ENCODE measurements at regions not wholly inside any gene's neighbourhood (a gene's known extent, or its start where the extent isn't known, plus 50 kb on each side); places are given as distances from the start of the nearest gene placed in this dataset.
A peak's percentile ranks its signal among the peaks of the same experiment; 100 is the strongest.

- DNase-seq (ENCODE audit: low spot score), result no peak
These were observed 540.0 kb upstream of the MAP3K7 start for GRCh38 chr6:91126876-91127275.

- DNase-seq (ENCODE audit: low spot score), result no peak
These were observed 530.7 kb upstream of the MAP3K7 start for GRCh38 chr6:91117550-91117949.

DNA sequence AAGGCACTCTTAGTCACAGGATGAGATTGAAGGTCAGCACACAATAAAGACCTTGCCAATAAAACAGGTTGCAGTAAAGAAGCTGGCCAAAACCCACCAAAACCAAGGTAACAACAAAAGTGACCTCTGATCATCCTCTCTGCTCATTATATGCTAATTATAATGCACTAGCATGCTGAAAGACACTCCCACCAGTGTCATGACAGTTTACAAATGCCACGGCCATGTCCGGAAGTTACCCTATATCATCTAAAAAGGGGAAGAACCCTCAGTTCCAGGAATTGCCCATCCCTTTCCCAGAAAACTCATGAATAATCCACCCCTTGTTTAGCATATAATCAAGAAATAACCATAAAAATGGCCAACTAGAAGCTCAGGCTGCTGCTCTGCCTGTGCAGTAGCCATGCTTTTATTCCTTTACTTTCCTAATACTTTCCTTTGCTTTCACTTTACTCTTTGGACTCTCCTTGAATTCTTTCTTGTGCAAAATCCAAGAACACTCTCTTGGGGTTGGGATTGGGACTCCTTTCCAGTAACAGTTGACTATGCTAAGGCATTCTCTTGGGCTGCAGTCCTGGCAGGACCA lies 527.3 kb upstream of the MAP3K7 start:
- no peak for DNase-seq (ENCODE audit: low spot score)

- no peak for DNase-seq (ENCODE audit: low spot score)
These were observed 519.2 kb upstream of the MAP3K7 start for GRCh38 chr6:91106083-91106482.

DNA sequence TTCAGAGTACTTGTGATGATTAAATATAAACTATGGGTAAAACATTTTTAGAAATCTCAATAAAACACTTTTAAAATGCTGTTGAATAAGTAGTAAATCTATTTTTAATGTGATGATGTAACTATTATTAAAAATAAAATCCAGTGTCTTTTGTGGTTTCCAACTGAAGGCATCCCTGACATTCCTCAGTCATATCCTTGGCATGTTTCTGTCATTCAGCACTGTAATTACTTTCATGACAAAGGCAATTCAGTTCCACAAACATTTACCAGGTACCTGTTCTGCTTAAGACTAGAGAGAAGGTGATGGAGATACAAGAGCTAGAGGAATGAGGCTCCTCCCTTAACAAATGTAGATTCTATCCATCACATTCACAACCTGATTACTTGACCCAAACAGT lies 518.7 kb upstream of the MAP3K7 start:
- DNase-seq (ENCODE audit: low spot score), result no peak

DNA sequence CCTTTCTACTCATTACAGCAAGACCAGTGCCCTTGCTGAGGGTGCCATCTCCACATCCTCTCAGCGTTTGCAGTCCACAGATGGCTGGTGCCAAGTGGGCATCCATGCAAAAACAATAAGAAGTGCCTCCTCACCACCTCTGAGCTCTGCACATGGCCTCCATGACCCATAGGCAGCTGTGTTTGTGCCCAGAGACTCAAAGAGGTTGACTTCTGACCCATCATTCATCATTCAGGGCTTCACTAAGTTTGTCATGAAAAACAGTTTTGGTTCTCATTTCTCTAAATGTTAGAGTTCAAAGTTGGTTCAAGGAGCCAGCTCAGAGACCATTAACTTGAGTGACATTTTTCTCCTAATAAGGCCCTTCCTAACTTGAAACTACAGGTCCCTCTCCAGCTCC lies 512.6 kb upstream of the MAP3K7 start:
- DNase-seq (ENCODE audit: low spot score), result no peak

GRCh38 chr6:91098006-91098405 lies 511.1 kb upstream of the MAP3K7 start:
- DNase-seq (ENCODE audit: low spot score), result no peak

DNA sequence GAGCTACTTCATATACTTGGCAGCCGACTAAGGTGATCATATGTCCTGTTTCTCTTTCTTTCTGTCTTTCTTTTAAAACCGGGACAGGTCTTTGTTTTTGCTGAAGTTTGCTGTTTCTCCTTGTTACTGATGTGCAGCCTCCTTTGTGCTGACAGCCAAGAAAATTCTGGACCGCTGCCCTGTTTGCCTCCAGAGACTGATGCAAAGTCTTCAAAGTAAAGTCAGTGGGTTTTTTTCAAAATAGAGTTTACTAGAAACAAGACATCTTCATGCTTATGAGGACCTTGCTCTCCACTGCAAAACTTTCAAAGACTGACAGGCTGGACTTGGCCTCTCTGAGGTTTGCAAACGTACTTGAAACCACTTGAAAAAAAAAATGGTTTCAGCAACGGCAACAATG lies 510.5 kb upstream of the MAP3K7 start:
- no peak for DNase-seq (ENCODE audit: low spot score)

GRCh38 chr6:91094806-91095475 lies 508.1 kb upstream of the MAP3K7 start:
- DNase-seq (ENCODE audit: low spot score), result no peak

- DNase-seq (ENCODE audit: low spot score), result peak; percentile 50
These were observed 507.5 kb upstream of the MAP3K7 start for GRCh38 chr6:91094341-91094740.

- DNase-seq (ENCODE audit: low spot score), result no peak
These were observed 502.1 kb upstream of the MAP3K7 start for GRCh38 chr6:91088976-91089375.

GRCh38 chr6:91088515-91088914 lies 501.6 kb upstream of the MAP3K7 start:
- no peak for DNase-seq (ENCODE audit: low spot score)

DNA sequence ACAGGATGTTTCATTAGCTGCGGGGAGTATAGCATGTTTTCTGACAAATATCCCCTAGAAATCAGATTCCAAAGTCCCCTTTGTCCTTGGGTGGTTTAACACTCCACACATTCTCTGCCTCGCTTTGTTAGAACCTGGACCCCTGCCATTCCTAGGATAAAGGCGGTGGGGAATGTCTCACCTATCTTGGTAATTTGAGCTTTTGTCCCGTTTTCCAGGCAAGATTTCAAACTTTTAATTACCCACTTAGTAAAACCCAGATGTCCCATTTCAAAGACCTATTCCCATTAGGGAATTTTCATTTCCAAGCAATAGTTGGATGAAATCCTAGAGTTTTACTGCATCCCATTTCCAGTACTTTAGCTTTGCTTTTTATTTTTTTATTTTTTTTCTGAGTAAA lies 501.0 kb upstream of the MAP3K7 start:
- DNase-seq (ENCODE audit: low spot score), result no peak

DNA sequence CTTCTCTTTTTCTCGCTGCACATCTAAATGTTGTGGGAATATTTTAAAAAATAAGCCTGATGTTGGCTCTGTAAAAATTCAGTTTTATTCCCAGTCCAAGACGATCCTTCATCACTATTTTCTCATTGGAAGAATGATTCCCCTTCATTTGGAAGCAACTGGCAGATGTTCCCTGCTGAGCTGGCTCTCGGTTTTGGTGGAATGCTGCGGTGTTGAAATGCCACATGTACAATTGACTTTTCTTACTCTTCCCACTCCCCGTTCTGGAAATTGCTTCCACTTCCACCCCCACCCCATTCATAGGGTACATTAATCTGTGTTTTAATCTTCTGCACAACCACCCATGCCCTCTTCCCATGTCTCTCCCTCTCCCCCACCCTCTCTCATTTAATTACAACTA lies 496.3 kb upstream of the MAP3K7 start:
- DNase-seq (ENCODE audit: low spot score), result no peak

GRCh38 chr6:91082311-91082832 lies 495.5 kb upstream of the MAP3K7 start:
- peak; percentile 67 for DNase-seq (ENCODE audit: low spot score)

DNA sequence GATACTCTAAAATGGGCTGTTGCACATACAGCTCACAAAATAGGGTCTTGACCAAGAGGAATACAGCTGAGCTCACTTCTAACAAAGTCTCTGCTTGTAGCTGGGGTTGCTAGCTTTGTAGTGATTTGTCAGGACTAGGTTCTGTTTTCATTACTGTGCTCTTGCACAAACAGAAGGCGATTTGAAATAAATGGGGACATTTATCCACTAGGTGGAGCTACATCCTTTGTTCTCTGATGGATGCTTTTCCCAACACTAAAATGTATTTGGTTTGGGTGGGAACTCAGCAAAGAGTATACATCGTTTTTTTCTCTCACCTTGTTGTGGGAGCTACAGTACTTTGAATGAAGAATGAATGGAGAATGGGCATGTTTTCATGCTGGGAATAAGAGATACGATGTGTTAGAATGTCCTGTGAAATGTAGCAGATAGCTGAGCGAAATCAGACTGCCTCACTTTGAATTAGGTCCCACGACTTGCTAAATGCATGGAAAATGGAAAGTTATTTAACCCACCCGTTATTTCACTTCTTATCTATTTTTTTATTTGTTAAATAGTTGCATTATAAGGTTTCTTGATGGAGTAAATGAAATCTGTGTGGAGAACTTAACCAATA lies 494.7 kb upstream of the MAP3K7 start:
- DNase-seq (ENCODE audit: low spot score), result no peak

- no peak for DNase-seq (ENCODE audit: low spot score)
These were observed 494.0 kb upstream of the MAP3K7 start for GRCh38 chr6:91080871-91081270.

DNA sequence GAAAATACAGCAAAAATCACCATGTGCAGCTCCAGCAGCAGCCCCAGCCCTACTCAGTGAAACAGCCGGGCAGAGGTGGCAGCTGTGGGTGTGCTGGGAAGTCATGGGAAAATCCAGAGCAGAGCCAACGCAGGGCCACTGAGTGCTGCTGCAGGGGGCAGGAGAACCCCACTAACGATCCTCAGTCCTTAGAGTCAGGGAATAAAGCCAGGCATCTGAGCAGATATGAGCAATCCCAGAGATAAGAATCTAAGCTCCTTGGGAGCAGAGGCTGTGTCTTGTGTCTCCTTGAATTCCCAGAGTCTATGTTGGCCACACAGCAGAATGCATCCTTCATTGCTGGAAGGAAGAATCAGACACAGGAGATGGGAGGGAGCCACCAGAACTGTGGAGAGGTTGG lies 493.1 kb upstream of the MAP3K7 start:
- DNase-seq (ENCODE audit: low spot score), result no peak

DNA sequence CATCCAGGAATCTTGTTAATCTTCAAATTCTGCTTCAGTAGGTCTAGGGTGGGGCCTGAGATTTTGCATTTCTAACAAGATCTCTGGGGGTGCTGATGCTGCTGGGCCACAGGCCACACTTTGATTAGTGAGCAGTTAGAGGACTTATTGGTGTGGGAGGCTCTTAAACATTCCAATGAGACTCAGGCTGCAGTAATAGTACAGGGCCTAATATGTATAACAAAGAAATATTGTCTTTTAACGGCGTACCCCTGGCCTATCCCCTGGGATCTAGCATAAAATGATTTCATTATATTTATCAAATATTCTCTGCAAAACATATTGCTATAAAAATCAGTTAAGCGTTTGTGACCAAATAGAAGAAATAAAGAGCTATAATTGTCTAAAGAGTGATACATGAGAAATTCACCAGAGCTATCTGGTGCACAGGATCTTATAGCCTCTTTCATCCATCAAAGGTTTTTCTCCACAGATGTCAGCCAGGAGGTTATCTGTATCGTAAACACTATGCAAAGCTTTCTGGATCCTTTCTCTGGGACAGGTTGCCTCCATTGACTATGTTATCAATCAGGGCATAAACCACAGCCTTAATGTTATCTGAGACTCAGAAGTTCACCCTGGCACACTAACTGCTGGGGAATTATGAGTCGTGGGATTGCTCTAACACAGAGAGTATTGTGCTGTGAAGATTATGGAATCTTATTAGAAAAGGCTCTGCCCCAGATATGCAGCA lies 488.5 kb upstream of the MAP3K7 start:
- no peak for DNase-seq (ENCODE audit: low spot score)

DNA sequence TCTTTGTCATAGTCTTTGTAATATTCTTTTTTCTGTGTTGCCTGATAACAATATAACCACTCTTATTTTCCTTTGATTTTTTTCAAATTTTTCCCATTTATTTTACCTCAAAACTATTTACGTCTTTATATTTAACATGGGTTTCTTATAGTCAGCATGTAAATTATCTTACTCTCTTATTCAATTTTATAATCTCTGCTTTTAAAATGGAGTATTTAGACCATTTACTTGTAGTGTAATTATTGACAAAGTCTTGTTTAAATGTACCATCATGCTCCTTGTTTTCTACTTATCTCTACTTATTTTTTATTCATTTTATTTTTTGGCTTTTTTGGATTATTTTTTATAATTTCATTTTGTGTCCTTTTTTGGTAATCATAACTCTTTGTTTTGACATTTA lies 476.5 kb upstream of the MAP3K7 start:
- DNase-seq (ENCODE audit: low spot score), result no peak

GRCh38 chr6:91057689-91058088 lies 470.8 kb upstream of the MAP3K7 start:
- DNase-seq (ENCODE audit: low spot score), result no peak

DNA sequence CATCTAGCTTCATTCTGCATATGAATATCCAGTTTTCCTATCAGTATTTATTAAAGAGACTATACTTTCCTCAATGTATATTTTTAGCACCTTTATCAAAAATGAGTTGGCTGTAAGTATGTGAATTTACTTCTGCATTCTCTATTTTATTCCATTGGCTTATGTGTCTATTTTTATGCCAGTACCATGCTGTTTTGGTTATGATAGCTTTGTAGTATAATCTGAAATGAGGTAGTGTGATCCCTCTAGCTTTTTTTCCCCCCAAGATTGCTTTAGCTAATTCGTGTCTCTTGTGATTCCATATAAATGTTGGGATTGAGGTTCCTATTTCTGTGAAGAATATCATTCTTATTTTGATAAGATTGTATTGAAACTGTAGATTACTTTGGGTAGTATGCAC lies 469.1 kb upstream of the MAP3K7 start:
- no peak for DNase-seq (ENCODE audit: low spot score)
